OCI-LY7 (cell line): ENCODE measurements at regions not wholly inside any gene's neighbourhood (a gene's known extent, or its start where the extent isn't known, plus 50 kb on each side); places are given as distances from the start of the nearest gene placed in this dataset.

Experiments used
- EZH2phosphoT487 ChIP-seq: fragments of 200-600 bp; sonication (generic); IDR thresholded peaks from 2 replicates; pipeline ENCODE4 v1.6.1; 2018; ENCODE audit warnings: low read depth, borderline replicate concordance, mild to moderate bottlenecking, mixed run types, antibody characterized with exemption, low read length, moderate library complexity, mixed read lengths
- TF ChIP-seq, protein P1 (sequence below): fragments of 200-600 bp; sonication (generic); conservative IDR thresholded peaks from 2 replicates; pipeline ENCODE4 v1.5.1; 2014; ENCODE audit warnings: mild to moderate bottlenecking, antibody characterized with exemption, low read length, moderate library complexity, mixed read lengths

DNA sequence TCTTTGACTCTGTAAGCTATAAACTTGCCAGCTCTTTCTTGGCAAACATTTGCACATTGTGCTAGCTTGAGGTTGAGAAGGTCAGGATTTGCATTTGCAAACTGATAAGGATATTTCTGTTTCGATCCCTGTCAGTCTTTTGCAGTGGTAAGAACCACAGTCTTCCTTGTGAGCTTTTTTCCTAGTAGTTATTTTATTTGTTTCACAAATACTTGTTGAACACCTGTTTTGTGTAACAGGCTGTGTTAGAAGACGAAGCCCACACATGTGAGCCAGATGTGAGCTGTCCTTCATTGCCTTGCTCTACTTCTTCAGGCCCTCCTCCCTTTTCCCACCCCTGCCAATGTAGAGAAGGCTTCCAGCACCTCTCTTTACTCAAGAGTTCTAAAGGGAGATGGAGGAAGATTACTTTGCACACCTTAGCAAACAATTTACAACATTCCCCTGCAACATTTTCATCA lies 327.0 kb upstream of the KLF4 start:
- TF ChIP-seq, protein P1, sequence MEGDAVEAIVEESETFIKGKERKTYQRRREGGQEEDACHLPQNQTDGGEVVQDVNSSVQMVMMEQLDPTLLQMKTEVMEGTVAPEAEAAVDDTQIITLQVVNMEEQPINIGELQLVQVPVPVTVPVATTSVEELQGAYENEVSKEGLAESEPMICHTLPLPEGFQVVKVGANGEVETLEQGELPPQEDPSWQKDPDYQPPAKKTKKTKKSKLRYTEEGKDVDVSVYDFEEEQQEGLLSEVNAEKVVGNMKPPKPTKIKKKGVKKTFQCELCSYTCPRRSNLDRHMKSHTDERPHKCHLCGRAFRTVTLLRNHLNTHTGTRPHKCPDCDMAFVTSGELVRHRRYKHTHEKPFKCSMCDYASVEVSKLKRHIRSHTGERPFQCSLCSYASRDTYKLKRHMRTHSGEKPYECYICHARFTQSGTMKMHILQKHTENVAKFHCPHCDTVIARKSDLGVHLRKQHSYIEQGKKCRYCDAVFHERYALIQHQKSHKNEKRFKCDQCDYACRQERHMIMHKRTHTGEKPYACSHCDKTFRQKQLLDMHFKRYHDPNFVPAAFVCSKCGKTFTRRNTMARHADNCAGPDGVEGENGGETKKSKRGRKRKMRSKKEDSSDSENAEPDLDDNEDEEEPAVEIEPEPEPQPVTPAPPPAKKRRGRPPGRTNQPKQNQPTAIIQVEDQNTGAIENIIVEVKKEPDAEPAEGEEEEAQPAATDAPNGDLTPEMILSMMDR: no peak
- no peak for TF ChIP-seq EZH2phosphoT487
